ENCODE measurements at regions not wholly inside any gene's neighbourhood (a gene's known extent, or its start where the extent isn't known, plus 50 kb on each side); places are given as distances from the start of the nearest gene placed in this dataset.

DNA sequence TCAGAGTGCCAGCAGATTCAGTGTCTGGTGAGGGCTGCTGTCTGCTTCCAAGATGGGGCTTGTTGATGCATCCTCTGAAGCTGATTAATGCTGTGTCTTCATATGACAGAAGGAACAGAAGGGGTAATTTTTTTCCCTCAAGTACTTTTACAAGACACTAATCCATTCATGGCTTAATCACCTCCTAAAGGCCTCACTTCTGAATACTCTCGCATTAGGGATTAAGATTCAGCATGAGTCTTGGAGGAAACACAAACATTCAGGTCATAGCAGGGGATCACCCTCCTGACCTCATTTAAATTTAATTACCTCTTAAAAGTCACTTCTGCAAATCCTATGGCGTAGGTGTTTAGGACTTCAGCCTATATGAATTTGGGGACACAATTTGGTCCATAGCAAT, 1145.5 kb upstream of the PCDH10 start:
- TF ChIP-seq CTCF (IDR thresholded peaks at IDR 0.05; ENCODE audit: low read depth, low read length, missing input control) (no peak), GABPA (IDR thresholded peaks at IDR 0.05 in 1 of 2, conservative IDR thresholded peaks at IDR 0.05 in 1 of 2) (no peak), SP1 (IDR thresholded peaks at IDR 0.05) (no peak), ATF3 (IDR thresholded peaks at IDR 0.05) (no peak), TAF1 (conservative IDR thresholded peaks at IDR 0.05) (no peak), FOXA1 (IDR thresholded peaks at IDR 0.05) (no peak), EGR1 (IDR thresholded peaks at IDR 0.05; ENCODE audit: low read depth in 2 of 2) (no peak), RAD21 (IDR thresholded peaks at IDR 0.05) (no peak), YY1 (IDR thresholded peaks at IDR 0.05) (no peak), JUND (IDR thresholded peaks at IDR 0.05) (no peak), RXRA (IDR thresholded peaks at IDR 0.05) (no peak)
- TF ChIP-seq, protein P1, sequence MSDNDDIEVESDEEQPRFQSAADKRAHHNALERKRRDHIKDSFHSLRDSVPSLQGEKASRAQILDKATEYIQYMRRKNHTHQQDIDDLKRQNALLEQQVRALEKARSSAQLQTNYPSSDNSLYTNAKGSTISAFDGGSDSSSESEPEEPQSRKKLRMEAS (IDR thresholded peaks at IDR 0.05) = no peak
- TF ChIP-seq, protein P2, sequence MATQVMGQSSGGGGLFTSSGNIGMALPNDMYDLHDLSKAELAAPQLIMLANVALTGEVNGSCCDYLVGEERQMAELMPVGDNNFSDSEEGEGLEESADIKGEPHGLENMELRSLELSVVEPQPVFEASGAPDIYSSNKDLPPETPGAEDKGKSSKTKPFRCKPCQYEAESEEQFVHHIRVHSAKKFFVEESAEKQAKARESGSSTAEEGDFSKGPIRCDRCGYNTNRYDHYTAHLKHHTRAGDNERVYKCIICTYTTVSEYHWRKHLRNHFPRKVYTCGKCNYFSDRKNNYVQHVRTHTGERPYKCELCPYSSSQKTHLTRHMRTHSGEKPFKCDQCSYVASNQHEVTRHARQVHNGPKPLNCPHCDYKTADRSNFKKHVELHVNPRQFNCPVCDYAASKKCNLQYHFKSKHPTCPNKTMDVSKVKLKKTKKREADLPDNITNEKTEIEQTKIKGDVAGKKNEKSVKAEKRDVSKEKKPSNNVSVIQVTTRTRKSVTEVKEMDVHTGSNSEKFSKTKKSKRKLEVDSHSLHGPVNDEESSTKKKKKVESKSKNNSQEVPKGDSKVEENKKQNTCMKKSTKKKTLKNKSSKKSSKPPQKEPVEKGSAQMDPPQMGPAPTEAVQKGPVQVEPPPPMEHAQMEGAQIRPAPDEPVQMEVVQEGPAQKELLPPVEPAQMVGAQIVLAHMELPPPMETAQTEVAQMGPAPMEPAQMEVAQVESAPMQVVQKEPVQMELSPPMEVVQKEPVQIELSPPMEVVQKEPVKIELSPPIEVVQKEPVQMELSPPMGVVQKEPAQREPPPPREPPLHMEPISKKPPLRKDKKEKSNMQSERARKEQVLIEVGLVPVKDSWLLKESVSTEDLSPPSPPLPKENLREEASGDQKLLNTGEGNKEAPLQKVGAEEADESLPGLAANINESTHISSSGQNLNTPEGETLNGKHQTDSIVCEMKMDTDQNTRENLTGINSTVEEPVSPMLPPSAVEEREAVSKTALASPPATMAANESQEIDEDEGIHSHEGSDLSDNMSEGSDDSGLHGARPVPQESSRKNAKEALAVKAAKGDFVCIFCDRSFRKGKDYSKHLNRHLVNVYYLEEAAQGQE (IDR thresholded peaks at IDR 0.05) = no peak

Data from liver (tissue), 3 donors.